ENCODE measurements at regions not wholly inside any gene's neighbourhood (a gene's known extent, or its start where the extent isn't known, plus 50 kb on each side); places are given as distances from the start of the nearest gene placed in this dataset.
"Not testable (repeated sequence)": the region's sequence is repeated elsewhere in the genome, so short reads cannot be mapped to it uniquely, and the experiment has no call there.

DNA sequence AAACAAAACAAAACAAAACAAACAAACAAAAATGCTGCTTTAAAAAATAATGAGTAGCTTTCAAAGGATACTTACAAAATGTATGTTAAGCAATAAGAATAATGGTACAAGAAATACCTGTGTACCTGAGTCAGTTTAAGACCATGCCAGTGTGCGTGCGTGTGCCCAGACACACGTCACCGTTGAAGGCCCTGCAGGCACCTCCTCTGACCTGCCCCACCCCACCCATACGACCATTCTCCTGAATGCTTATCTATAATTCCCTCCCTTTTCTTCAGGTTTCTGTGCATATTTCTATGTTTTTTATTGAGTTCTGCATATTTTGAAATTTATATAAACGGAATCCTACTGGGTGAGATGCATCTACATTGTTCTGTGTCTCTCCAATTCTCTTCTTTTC lies 374.2 kb upstream of the KLF6 start:
- Histone ChIP-seq H3K4me3 (no peak overlapping the region), H3K36me3 (replicated peaks) (no peaks in the 10 kb centered on the region), H3K27me3 (ENCODE audit: low read depth) (no peaks in the 10 kb centered on the region), H3K9me3 (no peaks in the 10 kb centered on the region), H3K4me1 (no peaks in the 10 kb centered on the region)
- DNase-seq (ENCODE audit: low spot score in 2 of 2): no peak
- in situ Hi-C loops (cut with MboI; ENCODE audit: low sequenced_read_pairs): no loop called here

DNA sequence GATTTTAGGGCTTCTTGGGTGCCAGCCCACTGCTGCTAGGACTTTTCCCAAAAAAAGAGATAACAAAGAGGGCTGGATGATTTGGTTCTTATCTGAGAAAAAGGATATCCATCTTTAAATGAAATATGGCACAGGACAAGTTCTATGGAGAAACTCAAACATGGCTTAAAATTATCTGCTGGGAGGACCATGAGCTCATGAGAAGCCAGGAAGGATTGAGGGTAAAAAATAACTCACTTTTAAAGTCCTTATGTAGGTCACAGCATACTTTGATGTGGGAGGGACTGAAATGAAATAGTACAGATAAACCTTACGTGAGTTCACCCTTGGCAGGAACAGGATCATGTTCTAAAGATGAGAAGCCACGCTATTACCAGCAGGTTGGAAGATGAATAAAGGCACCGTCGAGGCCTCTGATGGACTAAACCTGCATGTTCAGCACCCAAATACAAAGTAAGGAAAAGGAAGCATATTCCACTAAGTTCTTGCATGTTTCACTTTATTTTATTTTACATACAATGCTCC lies 369.2 kb upstream of the KLF6 start:
- DNase-seq (ENCODE audit: low spot score in 2 of 2): no peak
- Histone ChIP-seq H3K27me3 (ENCODE audit: low read depth) (no peaks in the 10 kb centered on the region), H3K4me1 (no peaks in the 10 kb centered on the region), H3K9me3 (no peaks in the 10 kb centered on the region), H3K4me3 (no peak overlapping the region), H3K36me3 (replicated peaks) (no peaks in the 10 kb centered on the region)
- in situ Hi-C loops (cut with MboI; ENCODE audit: low sequenced_read_pairs): no loop called here

DNA sequence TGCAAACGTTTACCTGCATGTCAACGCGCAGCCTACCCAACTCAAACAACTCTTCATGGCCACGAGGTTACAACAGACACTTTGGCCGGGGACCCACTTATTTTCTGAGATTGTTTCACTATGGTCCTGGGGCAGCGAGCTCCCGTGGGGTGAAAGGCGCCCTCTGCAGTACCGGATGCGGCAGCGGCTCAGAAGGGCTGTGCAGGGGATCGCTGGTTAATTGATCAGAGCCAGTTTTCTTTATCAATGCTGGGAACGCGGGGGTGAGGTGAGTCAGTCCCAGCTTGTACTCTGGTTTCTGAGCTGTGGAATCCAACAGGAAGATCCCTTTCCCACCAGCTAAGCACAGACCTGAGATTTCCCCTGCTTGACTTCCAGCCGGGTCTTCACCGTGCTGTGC lies 366.5 kb upstream of the KLF6 start:
- Histone ChIP-seq H3K4me3 (no peak overlapping the region), H3K36me3 (replicated peaks) (no peaks in the 10 kb centered on the region), H3K9me3 (no peaks in the 10 kb centered on the region), H3K27me3 (ENCODE audit: low read depth) (no peaks in the 10 kb centered on the region), H3K4me1 (no peaks in the 10 kb centered on the region)
- in situ Hi-C loops (cut with MboI; ENCODE audit: low sequenced_read_pairs): no loop called here
- no peak for DNase-seq (ENCODE audit: low spot score in 2 of 2)

DNA sequence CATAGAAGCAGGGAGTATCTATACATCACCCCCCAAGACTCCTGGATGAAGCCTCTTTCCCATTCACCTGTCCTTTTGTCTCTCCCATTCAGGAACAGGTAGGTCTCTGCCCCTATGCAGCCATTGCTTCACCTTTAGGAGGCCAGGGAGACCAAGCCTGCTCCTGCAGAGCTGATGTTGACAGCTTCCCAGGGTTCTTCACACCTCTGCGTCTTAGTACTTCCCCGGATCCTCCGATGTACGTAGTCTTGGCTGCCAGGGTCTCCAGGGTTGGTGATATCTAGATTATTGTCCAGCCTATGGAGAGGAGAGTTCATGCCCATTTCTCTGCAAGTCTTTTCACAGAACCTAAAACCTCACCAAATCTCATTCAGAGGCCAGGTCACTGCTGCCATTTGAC lies 365.7 kb upstream of the KLF6 start:
- no peaks in the 10 kb centered on the region for H3K4me1 ChIP-seq
- no peak for DNase-seq (ENCODE audit: low spot score in 2 of 2)
- no peaks in the 10 kb centered on the region for H3K27me3 ChIP-seq (ENCODE audit: low read depth)
- no peak overlapping the region for H3K4me3 ChIP-seq
- H3K9me3 ChIP-seq: no peaks in the 10 kb centered on the region
- in situ Hi-C loops (cut with MboI; ENCODE audit: low sequenced_read_pairs): no loop called here
- no peaks in the 10 kb centered on the region for H3K36me3 ChIP-seq (replicated peaks)

DNA sequence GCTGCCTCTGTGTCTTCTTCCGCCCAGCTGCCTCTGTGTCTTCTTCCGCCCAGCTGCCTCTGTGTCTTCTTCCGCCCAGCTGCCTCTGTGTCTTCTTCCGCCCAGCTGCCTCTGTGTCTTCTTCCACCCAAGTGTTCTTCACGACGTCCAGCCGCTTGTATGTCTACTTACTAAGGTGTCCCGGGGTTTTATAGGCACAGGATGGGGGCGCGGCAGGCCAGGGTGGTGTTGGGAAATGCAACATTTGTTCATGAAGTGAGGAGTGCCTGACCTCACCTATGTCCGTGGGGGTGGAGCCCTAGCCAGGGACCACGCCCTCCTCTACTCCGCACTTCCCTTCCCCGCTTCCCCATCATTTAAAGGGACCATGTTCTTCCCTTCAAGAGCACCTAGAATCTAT lies 364.5 kb upstream of the KLF6 start:
- H3K27me3 ChIP-seq (ENCODE audit: low read depth); DNase-seq (ENCODE audit: low spot score in 2 of 2); H3K36me3 ChIP-seq (replicated peaks); H3K4me3 ChIP-seq; H3K4me1 ChIP-seq; in situ Hi-C loops (cut with MboI; ENCODE audit: low sequenced_read_pairs); H3K9me3 ChIP-seq: not testable (repeated sequence)

DNA sequence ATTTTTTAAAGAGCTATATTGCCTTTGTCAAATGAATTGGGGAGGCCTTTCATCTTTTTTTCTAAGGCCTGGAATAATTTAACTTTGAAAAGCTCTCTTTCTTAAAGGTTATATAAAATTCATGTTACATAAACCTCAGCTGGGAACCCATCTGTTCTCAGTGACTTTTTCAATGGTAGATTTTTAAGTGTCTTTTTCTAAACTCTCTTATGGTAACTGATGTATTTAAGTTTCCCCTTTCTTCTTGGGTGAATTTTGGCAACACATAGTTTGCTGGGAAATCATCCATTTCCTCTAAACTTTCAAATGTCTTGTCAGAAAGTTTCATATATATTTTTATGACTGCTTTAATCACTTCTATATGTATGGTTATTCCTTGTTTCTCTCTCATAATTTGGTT lies 362.2 kb upstream of the KLF6 start:
- no peaks in the 10 kb centered on the region for H3K9me3 ChIP-seq
- H3K27me3 ChIP-seq (ENCODE audit: low read depth): no peaks in the 10 kb centered on the region
- in situ Hi-C loops (cut with MboI; ENCODE audit: low sequenced_read_pairs): no loop called here

DNA sequence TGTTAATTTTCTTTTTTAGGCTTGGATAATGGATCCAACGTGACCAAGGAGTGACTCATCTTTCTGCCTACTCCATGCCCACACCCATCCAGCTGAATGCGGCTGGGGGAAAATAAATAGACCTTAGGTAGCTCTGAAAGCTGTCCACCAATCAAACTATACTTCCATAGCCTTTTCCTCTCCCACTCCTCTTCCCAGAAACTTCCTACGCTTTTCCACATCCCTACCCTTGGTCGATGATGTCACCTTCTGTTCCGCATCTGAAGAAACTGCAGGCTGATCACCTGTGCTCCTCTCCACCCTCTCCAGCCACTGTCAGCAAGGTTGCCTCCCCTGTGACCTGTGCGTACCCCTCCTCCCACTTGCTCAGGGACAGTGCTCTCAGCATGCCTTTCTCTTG lies 359.8 kb upstream of the KLF6 start:
- in situ Hi-C loops (cut with MboI; ENCODE audit: low sequenced_read_pairs): no loop called here
- H3K27me3 ChIP-seq (ENCODE audit: low read depth): no peaks in the 10 kb centered on the region
- H3K9me3 ChIP-seq: no peaks in the 10 kb centered on the region
- H3K4me3 ChIP-seq: no peak overlapping the region
- H3K36me3 ChIP-seq (replicated peaks): no peaks in the 10 kb centered on the region
- DNase-seq (ENCODE audit: low spot score in 2 of 2): no peak
- H3K4me1 ChIP-seq: no peaks in the 10 kb centered on the region

More for the DNA sequence above, 362.2 kb upstream of the KLF6 start:
- no peaks in the 10 kb centered on the region for H3K36me3 ChIP-seq (replicated peaks)
- H3K4me3 ChIP-seq: no peak overlapping the region
- H3K4me1 ChIP-seq: no peaks in the 10 kb centered on the region
- DNase-seq (ENCODE audit: low spot score in 2 of 2): no peak

DNA sequence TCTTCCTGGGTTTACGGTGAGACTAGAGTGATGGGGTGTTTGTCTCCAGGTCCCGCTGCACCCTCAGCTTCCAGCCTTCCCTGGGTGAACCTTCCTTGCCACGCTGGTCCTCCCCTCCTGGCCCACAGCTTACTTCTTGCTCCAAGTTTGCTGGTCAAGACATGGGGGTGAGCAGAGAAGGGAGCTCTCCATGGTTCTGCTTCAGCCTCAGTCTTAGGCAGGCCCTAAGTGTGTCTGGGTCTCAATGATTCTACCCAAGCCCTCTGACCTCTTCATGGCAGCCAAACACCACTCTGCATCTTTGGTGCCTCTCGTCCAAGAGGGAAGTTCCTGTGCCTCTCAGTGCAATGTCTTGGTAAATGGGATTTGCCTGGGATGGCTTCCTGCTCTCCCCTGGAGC lies 356.5 kb upstream of the KLF6 start:
- H3K9me3 ChIP-seq: no peaks in the 10 kb centered on the region
- no peak overlapping the region for H3K4me3 ChIP-seq
- H3K4me1 ChIP-seq: no peaks in the 10 kb centered on the region
- no peak for DNase-seq (ENCODE audit: low spot score in 2 of 2)
- in situ Hi-C loops (cut with MboI; ENCODE audit: low sequenced_read_pairs): no loop called here
- H3K36me3 ChIP-seq (replicated peaks): no peaks in the 10 kb centered on the region
- H3K27me3 ChIP-seq (ENCODE audit: low read depth): no peaks in the 10 kb centered on the region

DNA sequence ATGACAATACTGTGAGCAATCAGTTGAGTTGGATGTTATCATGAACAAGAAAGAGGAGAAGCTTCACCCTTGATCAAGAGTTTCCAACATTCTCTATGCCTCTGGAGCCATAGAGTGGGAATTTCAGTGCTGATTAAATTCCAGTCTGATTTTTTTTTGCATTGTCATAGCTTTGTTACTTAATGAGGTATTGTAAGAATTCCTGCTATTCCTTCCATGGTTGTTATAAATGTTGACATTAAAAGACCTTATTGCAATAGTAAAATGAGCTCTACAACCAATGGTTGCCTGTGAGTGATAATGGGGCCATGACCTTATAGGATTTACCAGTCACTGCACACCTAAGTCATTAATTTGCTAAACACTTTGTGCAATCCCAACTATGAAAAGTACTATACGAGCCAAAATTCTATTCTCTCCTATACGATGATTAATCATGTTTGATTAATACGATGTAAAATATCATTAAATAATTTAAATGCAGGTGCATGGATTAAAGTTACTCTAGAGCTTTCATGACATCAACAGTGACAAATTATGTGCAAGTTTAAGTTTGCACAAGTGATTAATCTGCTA lies 353.2 kb upstream of the KLF6 start:
- Histone ChIP-seq H3K27me3 (ENCODE audit: low read depth) (no peaks in the 10 kb centered on the region), H3K36me3 (replicated peaks) (no peaks in the 10 kb centered on the region), H3K4me1 (no peaks in the 10 kb centered on the region), H3K9me3 (no peaks in the 10 kb centered on the region), H3K4me3 (no peak overlapping the region)
- no peak for DNase-seq (ENCODE audit: low spot score in 2 of 2)
- in situ Hi-C loops (cut with MboI; ENCODE audit: low sequenced_read_pairs): no loop called here

DNA sequence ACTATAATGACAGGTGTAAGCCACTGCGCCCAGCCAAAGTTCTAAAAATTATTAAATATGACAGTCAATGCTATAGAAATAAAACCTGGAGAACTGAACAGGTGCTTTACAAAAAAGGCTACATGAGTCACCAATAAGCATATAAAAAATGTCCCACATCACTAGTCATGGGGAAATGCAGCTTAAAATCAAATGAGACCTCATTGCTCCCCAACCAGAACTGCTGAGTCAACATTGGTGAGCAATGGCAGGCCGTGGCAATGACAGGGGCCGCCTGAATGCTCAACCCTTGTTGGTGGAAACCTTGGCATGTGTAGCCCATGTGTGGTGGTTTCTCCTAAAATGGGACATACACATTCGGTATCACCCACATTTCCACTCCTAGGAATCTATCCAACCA lies 352.3 kb upstream of the KLF6 start:
- H3K4me3 ChIP-seq: no peak overlapping the region
- no peaks in the 10 kb centered on the region for H3K4me1 ChIP-seq
- no peaks in the 10 kb centered on the region for H3K27me3 ChIP-seq (ENCODE audit: low read depth)
- no peaks in the 10 kb centered on the region for H3K36me3 ChIP-seq (replicated peaks)
- H3K9me3 ChIP-seq: no peaks in the 10 kb centered on the region
- DNase-seq (ENCODE audit: low spot score in 2 of 2): no peak
- in situ Hi-C loops (cut with MboI; ENCODE audit: low sequenced_read_pairs): no loop called here

DNA sequence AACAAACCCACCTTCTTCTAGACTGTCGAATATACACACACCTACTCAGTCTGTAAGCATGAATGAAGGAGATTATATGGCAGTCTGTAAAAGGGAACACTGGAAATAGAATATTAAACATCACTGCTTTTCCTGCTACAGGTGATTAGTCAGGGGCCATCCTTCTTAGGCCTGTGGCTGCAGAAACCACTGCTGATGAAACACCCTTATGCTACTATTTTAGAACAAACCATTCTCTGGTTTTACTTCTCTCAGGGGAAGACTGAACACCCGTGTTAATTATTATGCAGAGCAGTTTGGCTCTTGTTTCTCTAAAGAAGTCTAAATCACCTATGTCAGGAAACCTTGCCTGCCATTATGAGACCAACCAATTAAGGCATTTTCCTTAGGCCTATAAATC lies 351.1 kb upstream of the KLF6 start:
- Histone ChIP-seq H3K4me3 (no peak overlapping the region), H3K27me3 (ENCODE audit: low read depth) (no peaks in the 10 kb centered on the region), H3K36me3 (replicated peaks) (no peaks in the 10 kb centered on the region), H3K9me3 (no peaks in the 10 kb centered on the region), H3K4me1 (no peaks in the 10 kb centered on the region)
- in situ Hi-C loops (cut with MboI; ENCODE audit: low sequenced_read_pairs): no loop called here
- DNase-seq (ENCODE audit: low spot score in 2 of 2): no peak

DNA sequence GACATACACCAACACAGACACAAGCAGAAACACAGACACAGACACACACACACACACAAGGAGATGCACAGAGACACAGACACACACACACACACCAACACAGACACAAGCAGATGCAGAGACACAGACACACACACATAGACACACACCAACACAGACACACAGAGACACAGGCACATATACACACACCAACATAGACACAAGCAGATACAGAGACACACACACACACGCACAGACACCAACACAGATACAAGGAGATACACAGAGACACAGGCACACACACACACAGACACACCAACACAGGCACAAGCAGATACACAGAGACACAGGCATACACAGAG lies 347.2 kb upstream of the KLF6 start:
- in situ Hi-C loops (cut with MboI; ENCODE audit: low sequenced_read_pairs): no loop called here
- Histone ChIP-seq H3K36me3 (replicated peaks) (no peaks in the 10 kb centered on the region), H3K9me3 (no peaks in the 10 kb centered on the region), H3K27me3 (ENCODE audit: low read depth) (no peaks in the 10 kb centered on the region), H3K4me1 (no peaks in the 10 kb centered on the region), H3K4me3 (no peak overlapping the region)
- no peak for DNase-seq (ENCODE audit: low spot score in 2 of 2)

DNA sequence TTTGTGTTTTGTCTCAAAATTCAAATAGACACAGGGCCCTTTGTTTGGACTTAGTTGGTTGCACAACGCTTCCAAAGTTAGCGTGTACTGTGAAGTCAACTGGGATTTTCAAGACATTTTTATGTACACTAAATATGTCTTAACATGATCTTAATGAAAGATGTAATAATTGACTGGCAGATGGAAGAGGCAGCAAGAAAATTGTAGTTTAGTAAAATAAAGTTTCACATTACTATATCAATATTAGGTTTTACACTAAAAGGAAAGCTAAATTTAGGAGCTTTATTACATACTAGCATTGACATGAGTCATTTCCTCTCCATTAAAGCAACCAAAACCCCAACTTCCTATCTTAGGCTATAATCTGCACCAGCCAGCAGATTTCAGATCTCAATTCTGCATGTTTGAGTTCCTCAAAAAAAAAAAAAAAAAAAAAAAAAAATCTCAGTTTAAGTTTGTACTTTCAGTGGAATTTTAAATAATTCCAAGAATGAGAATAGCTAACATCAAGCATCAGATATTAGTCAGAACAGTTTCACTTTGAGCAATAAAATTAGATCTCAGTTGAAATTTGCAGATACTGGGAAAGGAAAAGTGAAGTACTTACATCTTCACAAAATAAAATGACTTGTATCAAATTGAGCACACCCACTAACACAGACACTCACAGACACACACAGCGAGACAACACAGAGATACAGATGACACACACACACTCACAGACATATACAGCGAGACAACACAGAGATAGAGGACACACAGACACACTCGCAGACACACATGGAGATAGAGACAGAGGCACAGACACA lies 346.6 kb upstream of the KLF6 start:
- in situ Hi-C loops (cut with MboI; ENCODE audit: low sequenced_read_pairs): no loop called here
- no peaks in the 10 kb centered on the region for H3K27me3 ChIP-seq (ENCODE audit: low read depth)
- no peak overlapping the region for H3K4me3 ChIP-seq
- DNase-seq (ENCODE audit: low spot score in 2 of 2): no peak
- no peaks in the 10 kb centered on the region for H3K4me1 ChIP-seq
- H3K36me3 ChIP-seq (replicated peaks): no peaks in the 10 kb centered on the region
- no peaks in the 10 kb centered on the region for H3K9me3 ChIP-seq

DNA sequence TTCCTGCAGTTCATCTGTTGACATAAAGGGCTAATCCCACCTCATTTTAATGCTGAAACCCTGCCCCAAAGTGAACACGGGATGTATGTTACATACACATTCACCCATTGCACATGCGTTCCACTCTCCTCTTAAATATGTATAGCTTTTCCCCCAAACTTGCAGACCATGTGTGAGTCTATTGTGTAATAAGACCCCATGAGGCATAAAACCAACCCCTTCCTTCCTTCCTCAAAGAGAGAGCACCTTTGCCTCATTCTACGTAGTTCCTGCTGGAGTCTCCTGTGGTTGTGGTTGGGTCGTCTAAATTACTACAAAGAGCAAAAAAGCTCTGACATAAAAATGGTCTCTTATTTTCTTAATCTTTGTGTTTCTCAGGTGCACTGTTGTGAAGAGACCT lies 345.7 kb upstream of the KLF6 start:
- no peaks in the 10 kb centered on the region for H3K36me3 ChIP-seq (replicated peaks)
- no peaks in the 10 kb centered on the region for H3K4me1 ChIP-seq
- no peak overlapping the region for H3K4me3 ChIP-seq
- in situ Hi-C loops (cut with MboI; ENCODE audit: low sequenced_read_pairs): no loop called here
- H3K27me3 ChIP-seq (ENCODE audit: low read depth): no peaks in the 10 kb centered on the region
- H3K9me3 ChIP-seq: no peaks in the 10 kb centered on the region
- no peak for DNase-seq (ENCODE audit: low spot score in 2 of 2)

All from HAP-1 (cell line).